HG03565 (cell line): ENCODE measurements at regions not wholly inside any gene's neighbourhood (a gene's known extent, or its start where the extent isn't known, plus 50 kb on each side); places are given as distances from the start of the nearest gene placed in this dataset.
"Not testable (repeated sequence)": the region's sequence is repeated elsewhere in the genome, so short reads cannot be mapped to it uniquely, and the experiment has no call there.

Source experiments
- ATAC-seq: cut with Tn5 transposase; IDR thresholded peaks from one replicate; pipeline ENCODE4 v1.9.1; 2021; ENCODE audit warnings: mild to moderate bottlenecking, moderate library complexity; ENCODE audit not compliant: unreplicated experiment

GRCh38 chr6:40705354-40705753 is 118.2 kb upstream of the LRFN2 start:
- no peak for ATAC-seq

- no peak for ATAC-seq
Observed at GRCh38 chr6:40701352-40702007, 114.3 kb upstream of the LRFN2 start.

- ATAC-seq = no peak
Observed at GRCh38 chr6:40700006-40700580, 112.9 kb upstream of the LRFN2 start.

GRCh38 chr6:40695750-40696415 is 108.7 kb upstream of the LRFN2 start:
- no peak for ATAC-seq

- no peak for ATAC-seq
Observed at GRCh38 chr6:40695114-40695513, 108.0 kb upstream of the LRFN2 start.

GRCh38 chr6:40693768-40694167 is 106.6 kb upstream of the LRFN2 start:
- ATAC-seq = no peak

GRCh38 chr6:40692337-40692736 is 105.2 kb upstream of the LRFN2 start:
- ATAC-seq = no peak

GRCh38 chr6:40689185-40689584 is 102.0 kb upstream of the LRFN2 start:
- no peak for ATAC-seq

- ATAC-seq = no peak
Observed at GRCh38 chr6:40688214-40688761, 101.1 kb upstream of the LRFN2 start.

GRCh38 chr6:40685862-40686261 is 98.7 kb upstream of the LRFN2 start:
- ATAC-seq = no peak

- no peak for ATAC-seq
Observed at GRCh38 chr6:40681622-40682021, 94.5 kb upstream of the LRFN2 start.

- ATAC-seq = no peak
Observed at GRCh38 chr6:40678941-40679340, 91.8 kb upstream of the LRFN2 start.

GRCh38 chr6:40674170-40674569 is 87.0 kb upstream of the LRFN2 start:
- no peak for ATAC-seq

GRCh38 chr6:40672087-40672486 is 84.9 kb upstream of the LRFN2 start:
- no peak for ATAC-seq

- ATAC-seq = no peak
Observed at GRCh38 chr6:40671694-40672050, 84.5 kb upstream of the LRFN2 start.

- ATAC-seq = no peak
Observed at GRCh38 chr6:40671001-40671693, 84.0 kb upstream of the LRFN2 start.

GRCh38 chr6:40669343-40669742 is 82.2 kb upstream of the LRFN2 start:
- no peak for ATAC-seq

- ATAC-seq = no peak
Observed at GRCh38 chr6:40668203-40668602, 81.0 kb upstream of the LRFN2 start.

GRCh38 chr6:40666530-40666929 is 79.4 kb upstream of the LRFN2 start:
- ATAC-seq = no peak

GRCh38 chr6:40661726-40662125 is 74.6 kb upstream of the LRFN2 start:
- no peak for ATAC-seq

- ATAC-seq = not testable (repeated sequence)
Observed at GRCh38 chr6:40656772-40657171, 69.6 kb upstream of the LRFN2 start.

- ATAC-seq = no peak
Observed at GRCh38 chr6:40654828-40655227, 67.7 kb upstream of the LRFN2 start.
